Right ventricle myocardium inferior (tissue), 1 donor: ENCODE measurements at regions not wholly inside any gene's neighbourhood (a gene's known extent, or its start where the extent isn't known, plus 50 kb on each side); places are given as distances from the start of the nearest gene placed in this dataset.
"Not testable (repeated sequence)": the region's sequence is repeated elsewhere in the genome, so short reads cannot be mapped to it uniquely, and the experiment has no call there.

Experiments used
- ATAC-seq: fragments of 200-7000 bp; cut with Tn5 transposase; one replicate; pipeline ENCODE4 v1.9.1; 2020; ENCODE audit warnings: mild to moderate bottlenecking, moderate library complexity
- DNase-seq: peaks from one replicate; pipeline ENCODE4 v3.0.0; 2021; ENCODE audit errors: missing footprints
- intact Hi-C: fragments of 100-400 bp; cut with DNase I; formaldehyde crosslinking; loops from one replicate; pipeline ENCODE4 v1.11.0; 2022
- donor health status: DM: no; HTN: yes; CAD: no; lungs with severe emphysema.

DNA sequence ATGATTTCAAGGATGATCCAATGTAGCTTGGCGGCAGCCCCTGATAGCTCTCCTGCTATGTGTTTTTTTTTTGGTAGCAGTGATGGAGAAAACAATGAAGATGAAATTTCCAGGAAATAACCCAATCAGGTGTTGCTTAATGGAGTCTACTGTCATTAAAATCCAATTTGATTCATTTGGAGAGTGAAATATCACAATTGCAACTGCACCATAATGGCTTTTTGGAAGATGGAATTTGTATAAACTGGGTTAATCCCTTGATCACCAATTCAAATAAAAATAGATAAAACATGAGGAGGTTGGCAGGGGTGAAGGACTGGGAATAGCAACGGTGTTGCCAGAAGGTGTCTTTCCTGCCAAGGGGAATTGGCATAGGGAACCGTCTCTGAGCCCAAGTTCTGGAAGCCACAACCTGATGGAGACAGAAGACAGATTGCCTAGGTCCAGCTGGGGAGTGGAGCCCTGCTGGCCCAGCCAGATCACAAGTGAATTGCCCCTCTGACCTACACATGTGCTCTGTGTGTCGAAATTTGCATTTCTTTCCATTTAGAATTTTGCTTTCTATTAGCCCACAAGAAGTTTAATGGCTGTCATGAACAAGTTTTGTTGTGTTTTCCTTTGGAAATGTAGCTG lies 170.3 kb upstream of the SPRED2 start:
- DNase-seq (no peak), ATAC-seq (peak; percentile 67)
- intact Hi-C loops, result no loop called here

- intact Hi-C loops, DNase-seq, ATAC-seq: not testable (repeated sequence)
Measured at GRCh38 chr2:65600871-65601270, 168.5 kb upstream of the SPRED2 start.

DNA sequence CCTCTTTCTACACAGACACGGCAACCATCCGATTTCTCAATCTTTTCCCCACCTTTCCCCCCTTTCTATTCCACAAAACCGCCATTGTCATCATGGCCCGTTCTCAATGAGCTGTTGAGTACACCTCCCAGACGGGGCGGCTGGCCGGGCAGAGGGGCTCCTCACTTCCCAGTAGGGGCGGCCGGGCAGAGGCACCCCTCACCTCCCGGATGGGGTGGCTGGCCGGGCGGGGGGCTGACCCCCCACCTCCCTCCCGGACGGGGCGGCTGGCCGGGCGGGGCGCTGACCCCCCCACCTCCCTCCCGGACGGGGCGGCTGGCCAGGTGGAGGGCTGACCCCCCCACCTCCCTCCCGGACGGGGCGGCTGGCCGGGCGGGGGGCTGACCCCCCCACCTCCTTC lies 168.0 kb upstream of the SPRED2 start:
- ATAC-seq, DNase-seq, intact Hi-C loops: not testable (repeated sequence)

DNA sequence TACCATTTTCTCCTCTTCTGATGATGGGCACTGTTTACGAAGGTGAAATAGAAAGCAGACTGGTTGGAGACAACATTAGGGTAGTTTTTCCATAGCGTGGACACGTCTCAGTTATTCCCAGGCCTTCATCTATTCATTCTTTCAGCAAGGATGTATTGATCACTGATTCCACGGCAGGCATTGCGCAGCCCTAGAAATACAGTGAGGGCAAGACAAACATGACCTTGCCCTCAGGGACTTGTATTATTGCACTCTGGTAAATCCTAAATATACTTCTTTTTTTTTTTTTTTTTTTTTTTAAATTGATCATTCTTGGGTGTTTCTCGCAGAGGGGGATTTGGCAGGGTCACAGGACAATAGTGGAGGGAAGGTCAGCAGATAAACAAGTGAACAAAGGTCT lies 167.3 kb upstream of the SPRED2 start:
- DNase-seq (no peak), ATAC-seq (no peak)
- intact Hi-C loops, result no loop called here

DNA sequence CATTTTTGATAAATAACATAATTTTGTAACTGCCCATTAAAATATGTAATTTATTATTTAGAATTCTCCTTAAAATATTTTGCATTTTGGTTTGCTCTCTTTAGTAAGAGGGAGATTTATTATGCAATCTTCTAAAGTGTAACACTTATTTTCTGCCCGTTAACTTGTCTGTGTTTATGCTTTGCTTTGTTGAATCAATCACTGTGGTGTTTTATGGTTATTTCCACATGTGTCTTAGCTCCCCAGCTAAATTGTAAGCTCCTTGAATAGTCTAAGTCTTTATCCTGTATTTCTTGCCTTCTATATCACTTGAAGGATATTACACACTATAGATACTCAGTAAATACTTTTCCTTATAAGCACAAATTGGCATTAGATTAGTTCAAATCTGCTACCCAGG lies 166.6 kb upstream of the SPRED2 start:
- DNase-seq (no peak), ATAC-seq (no peak)
- intact Hi-C loops, result no loop called here

DNA sequence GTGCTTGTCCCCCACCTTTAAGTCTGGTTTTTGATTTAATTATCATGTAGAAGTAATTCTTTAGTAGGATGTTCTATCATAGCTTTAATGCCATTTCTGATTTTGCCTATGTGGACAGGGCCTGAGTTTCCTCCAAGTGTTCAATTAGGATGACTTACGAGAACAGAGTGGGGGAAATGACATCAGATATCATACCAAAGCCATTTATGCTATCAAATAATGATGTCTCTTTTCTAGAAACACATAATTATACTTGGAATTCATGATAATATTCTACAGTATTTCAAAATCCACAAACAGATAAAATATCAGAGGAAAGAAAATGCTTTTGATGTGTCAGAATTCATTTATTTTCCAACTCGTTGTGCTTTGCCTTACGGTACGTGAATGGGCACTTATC lies 165.9 kb upstream of the SPRED2 start:
- intact Hi-C loops, result no loop called here
- ATAC-seq, result no peak
- DNase-seq, result no peak

GRCh38 chr2:65595630-65596029 lies 163.2 kb upstream of the SPRED2 start:
- no peak for DNase-seq
- no peak for ATAC-seq
- intact Hi-C loops, result no loop called here

GRCh38 chr2:65594150-65594549 lies 161.8 kb upstream of the SPRED2 start:
- intact Hi-C loops, result no loop called here

DNA sequence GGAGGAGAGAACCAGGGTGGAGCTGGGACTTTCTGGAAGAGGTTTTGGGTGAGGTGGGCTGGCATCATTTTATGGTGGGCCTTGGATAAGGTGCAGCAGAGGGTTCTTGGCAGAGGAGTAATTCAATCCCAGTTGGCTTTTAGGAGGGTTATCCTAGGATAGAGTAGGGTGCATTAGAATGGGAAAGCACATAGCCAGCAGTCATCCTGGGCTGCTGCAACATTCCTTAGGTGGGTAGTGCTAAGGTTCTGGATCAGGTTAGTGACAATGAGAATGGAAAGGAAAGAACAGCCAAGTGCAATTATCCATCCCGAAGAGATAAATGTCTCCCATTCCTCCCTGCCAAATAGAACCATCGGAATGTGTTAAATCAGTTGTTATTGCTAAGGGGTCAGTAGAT lies 157.3 kb upstream of the SPRED2 start:
- DNase-seq (no peak), ATAC-seq (no peak)
- intact Hi-C loops, result no loop called here

More at GRCh38 chr2:65594150-65594549, 161.8 kb upstream of the SPRED2 start:
- ATAC-seq (no peak), DNase-seq (no peak)

GRCh38 chr2:65587779-65588178 lies 155.4 kb upstream of the SPRED2 start:
- DNase-seq, result no peak
- no peak for ATAC-seq
- intact Hi-C loops, result no loop called here

- ATAC-seq (no peak), DNase-seq (no peak)
- intact Hi-C loops, result no loop called here
Measured at GRCh38 chr2:65586516-65586915, 154.1 kb upstream of the SPRED2 start.

GRCh38 chr2:65583061-65583460 lies 150.7 kb upstream of the SPRED2 start:
- DNase-seq (no peak), ATAC-seq (no peak)
- intact Hi-C loops, result no loop called here

- intact Hi-C loops, result no loop called here
- ATAC-seq (no peak), DNase-seq (no peak)
Measured at GRCh38 chr2:65582364-65582763, 150.0 kb upstream of the SPRED2 start.

GRCh38 chr2:65580824-65581223 lies 148.4 kb upstream of the SPRED2 start:
- ATAC-seq (no peak), DNase-seq (no peak)
- intact Hi-C loops, result no loop called here

- ATAC-seq (no peak), DNase-seq (no peak)
- intact Hi-C loops, result loop anchor here (10.0 kb wide), 1 partner anchor 665 kb away; no protein-coding TSS in a partner anchor
Measured at GRCh38 chr2:65579506-65580235, 147.3 kb upstream of the SPRED2 start.

DNA sequence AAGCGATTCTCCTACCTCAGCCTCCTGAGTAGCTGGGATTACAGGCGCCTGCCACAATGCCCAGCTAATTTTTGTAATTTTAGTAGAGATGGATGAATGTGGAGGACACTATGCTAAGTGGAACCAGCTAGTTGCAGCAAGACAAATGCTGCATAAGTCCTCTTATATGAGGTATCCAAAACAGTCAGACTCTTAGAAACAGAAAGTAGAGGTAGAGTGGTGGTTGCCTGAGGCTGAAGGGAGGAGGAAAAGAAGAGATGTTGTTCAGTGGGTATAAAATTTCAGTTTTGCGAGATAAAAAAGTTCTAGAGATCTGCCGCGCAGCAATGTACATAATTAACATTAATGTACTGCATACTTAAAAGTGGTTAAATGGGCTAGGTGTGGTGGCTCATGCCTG lies 145.3 kb upstream of the SPRED2 start:
- DNase-seq, result no peak
- intact Hi-C loops, result loop anchor here (10.0 kb wide), 1 partner anchor 663 kb away; no protein-coding TSS in a partner anchor
- ATAC-seq, result no peak

DNA sequence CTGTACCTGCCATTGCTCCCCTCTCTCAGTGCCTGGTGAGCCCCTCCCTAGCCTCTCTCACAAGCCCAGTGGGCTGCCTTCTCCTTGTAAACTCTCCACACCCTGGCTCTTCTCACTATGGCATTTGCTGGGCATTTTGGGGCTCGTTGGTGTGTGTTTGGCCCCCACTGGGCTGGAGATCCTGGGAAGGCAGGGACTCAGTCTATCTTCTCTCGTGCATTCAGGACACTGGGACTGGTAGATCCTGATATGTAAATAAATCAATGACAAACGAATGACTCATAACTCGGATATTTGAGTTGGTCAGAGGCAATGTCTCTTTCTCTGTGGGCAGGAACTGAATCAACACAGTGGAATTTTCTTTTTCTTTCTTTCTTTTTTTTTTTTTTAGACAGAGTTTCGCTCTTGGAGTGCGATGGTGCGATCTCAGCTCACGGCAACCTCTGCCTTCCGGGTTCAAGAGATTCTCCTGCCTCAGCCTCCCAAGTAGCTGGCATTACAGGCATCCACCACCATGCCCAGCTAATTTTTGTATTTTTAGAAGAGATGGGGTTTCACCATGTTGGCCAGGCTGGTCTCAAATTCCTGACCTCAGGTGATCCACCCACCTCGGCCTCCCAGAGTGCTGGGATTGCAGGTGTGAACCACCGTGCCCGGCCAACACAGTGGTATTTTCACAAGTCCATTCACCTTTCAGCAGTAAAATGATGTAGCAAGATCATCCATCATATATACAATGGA lies 144.6 kb upstream of the SPRED2 start:
- ATAC-seq (no peak), DNase-seq (no peak)
- intact Hi-C loops, result loop anchor here (10.0 kb wide), 1 partner anchor 662 kb away; no protein-coding TSS in a partner anchor

- DNase-seq (no peak), ATAC-seq (no peak)
- intact Hi-C loops, result loop anchor here (10.0 kb wide), 1 partner anchor 661 kb away; no protein-coding TSS in a partner anchor
Measured at GRCh38 chr2:65576278-65576677, 143.9 kb upstream of the SPRED2 start.

DNA sequence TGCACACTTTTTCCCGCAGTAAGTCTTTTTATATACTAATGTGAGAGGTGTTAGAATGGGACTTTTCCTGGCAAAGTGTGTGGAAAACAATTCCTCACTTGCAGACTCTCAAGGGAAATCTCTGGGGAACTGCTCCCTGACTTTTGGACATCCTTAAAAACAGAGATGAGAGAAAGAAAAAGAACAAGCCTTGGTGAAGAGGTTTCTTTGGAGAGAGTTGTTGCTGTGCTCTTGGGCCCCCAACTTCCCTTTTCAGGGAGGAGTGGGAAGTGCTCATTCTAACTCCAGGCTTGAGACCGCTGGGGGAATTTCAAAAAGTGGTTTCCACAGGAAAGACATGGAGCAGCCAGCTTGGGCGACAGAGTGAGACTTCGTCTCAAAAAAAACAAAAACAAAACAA lies 142.6 kb upstream of the SPRED2 start:
- intact Hi-C loops, result loop anchor here (5.0 to 10.0 kb wide), 3 partner anchors 308 to 660 kb away; no protein-coding TSS in a partner anchor
- DNase-seq (no peak), ATAC-seq (no peak)
